COLO668 (cell line): ENCODE measurements at regions not wholly inside any gene's neighbourhood (a gene's known extent, or its start where the extent isn't known, plus 50 kb on each side); places are given as distances from the start of the nearest gene placed in this dataset.

ENCODE experiments used
- DNase-seq: peaks from one replicate; lab custom pipeline; 2025; ENCODE audit not compliant: unreplicated experiment; lab: John Stamatoyannopoulos, UW

DNA sequence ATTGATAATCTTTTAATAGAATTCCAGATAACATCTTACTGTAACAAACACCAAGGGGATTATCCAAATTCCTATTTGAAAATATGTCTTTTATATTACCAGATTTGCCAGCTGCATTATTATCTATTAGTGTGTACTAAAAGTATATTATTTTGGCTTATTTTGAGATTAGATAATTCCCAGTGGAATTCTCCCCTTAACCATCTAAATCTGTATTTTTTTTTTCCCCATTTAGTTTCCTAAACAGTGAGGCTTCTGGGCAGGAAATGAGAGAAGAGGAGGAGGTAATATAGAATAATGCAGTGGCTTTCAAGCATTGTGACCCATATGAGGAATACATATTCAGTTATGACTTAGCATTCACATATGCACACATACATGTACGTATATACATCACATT is 53.5 kb upstream of the ABL1 start:
- no peak for DNase-seq

DNA sequence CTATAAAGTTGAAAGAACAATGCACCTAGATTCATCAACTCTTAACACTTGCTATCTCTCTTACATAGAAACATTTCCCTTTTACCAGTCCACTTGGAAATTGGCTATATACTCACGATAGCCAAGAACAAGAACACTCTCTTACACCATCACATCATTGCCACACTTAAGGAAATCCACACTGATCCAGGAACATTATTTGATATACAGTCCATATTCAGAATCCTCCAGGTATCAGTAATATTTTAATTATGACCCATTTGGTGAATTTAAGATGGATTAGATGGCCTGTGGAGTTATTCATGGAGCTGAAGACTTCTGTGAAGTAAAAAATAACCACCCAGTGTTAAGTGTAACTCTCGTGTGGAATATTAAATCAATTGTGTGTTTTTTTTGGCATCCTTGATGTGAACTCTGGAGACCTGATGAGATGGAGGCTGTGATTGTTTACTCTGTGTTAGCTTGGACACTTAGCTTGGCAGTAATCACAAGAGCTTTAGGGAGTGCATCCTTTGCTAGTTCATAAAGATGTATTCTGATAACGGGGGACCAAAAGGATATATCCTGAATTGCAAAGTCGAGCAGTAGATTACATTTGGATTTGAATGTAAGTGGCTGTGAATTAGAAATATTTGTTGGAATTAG is 52.0 kb upstream of the ABL1 start:
- DNase-seq, result no peak

DNA sequence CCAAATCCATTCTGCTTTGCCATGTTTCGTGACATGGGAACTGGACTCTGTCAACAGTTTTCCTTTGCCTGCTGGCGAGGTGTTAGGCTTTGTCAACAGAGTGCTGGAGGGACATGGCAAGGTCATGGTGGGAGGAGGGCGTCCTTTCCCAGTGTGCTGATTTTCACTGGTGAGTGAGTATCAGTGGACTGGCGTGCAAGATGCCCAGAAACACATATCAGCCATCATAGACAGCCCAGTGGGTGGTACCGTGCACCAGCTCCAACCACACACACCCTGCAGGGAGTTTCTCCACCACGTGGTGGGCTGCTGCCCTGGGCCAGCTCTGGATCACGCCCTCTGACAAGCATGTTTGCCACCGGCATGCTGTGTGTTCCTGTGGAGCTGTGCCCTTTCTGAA is 50.0 kb upstream of the ABL1 start:
- DNase-seq, result no peak
